ENCODE measurements at regions not wholly inside any gene's neighbourhood (a gene's known extent, or its start where the extent isn't known, plus 50 kb on each side); places are given as distances from the start of the nearest gene placed in this dataset.
"Not testable (repeated sequence)": the region's sequence is repeated elsewhere in the genome, so short reads cannot be mapped to it uniquely, and the experiment has no call there.

DNA sequence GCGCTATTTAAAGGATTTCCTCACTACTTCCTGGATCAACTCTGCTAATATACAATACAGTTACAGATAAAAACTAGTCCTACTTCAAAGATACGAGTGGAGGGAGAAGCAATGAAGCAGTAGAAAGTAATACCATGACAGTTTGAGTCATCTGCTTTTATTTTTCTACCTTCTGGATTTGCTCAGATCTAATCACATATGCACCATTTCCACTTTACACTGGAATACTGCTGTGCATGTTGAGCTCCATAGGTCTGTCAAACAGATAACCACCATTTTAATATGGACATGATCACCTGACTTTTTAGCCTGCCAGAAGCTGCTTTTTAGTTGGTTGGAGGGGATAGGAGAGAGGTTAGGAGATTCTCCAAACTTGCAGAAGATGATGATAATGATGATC lies 92.5 kb downstream of the MMUT start:
- no peak for DNase-seq (ENCODE audit: low read depth)

DNA sequence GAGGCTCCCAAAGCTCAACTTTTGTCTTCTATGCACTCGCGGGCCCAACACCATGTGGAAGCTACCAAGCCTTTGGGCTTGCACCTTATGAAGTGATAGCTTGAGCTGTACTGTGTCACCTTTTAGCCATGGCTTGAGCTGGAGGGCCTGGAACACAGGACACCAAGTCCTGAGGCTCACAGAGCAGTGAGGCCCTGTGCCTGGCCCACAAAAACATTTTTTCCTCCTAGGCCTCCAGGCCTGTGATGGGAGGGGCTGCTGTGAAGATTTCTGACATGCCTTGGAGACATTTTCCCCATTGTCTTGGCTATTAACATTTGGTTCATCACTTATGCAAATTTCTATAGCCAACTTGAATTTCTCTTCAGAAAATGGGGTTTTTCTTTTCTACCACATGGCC lies 96.5 kb downstream of the MMUT start:
- no peak for DNase-seq (ENCODE audit: low read depth)

DNA sequence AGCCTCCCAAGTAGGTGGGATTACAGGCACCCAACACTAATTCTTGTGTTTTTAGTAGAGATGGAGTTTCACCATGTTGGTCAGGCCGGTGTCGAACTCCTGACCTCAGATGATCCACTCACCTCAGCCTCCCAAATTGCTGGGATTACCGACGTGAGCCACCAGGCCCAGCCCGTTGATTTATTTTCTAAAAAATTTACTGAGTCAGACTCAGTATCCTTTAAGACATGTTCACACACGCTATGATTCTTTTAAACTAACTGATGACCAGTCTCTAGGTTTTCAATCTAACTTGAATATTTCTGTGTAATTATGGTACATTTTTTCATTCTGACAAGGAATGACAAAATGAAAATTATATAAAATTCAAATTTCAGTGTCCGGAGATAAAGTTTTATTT lies 114.5 kb downstream of the MMUT start:
- DNase-seq (ENCODE audit: low read depth): no peak

DNA sequence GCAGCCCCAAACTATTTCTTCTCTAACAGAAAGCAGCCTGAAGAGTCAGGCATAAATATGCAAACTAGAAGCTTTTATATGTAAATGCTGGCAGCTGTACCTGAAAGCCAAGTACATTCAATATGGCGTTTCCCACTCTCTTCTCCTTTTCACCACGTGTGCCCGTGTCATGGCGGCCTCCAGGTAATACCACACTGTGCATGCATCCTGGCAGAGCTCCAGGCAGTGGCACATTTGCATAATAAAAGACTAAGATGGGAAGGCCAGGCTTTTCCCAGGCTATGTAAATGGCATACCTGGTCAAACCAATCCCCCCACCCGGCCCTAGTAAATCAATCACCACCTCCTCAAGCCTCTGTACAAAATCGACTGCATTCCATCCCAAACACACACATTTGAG lies 120.6 kb downstream of the MMUT start:
- no peak for DNase-seq (ENCODE audit: low read depth)

DNA sequence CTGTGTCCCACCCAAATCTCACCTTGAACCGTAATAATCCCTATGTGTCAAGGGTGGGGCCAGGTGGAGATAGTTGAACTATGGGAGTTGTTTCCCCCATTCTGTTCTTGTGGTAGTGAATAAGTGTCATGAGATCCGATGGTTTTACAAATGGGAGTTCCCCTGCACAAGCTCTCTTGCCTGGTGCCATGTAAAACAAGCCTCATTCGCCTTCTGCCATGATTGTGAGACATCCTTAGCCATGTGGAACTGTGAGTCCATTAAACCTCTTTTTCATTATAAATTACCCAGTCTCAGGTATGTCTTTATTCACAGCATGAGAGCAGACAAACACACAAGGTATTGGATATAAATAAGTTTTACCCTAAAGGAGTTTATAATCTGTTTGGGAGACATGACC lies 121.2 kb downstream of the MMUT start:
- no peak for DNase-seq (ENCODE audit: low read depth)

DNA sequence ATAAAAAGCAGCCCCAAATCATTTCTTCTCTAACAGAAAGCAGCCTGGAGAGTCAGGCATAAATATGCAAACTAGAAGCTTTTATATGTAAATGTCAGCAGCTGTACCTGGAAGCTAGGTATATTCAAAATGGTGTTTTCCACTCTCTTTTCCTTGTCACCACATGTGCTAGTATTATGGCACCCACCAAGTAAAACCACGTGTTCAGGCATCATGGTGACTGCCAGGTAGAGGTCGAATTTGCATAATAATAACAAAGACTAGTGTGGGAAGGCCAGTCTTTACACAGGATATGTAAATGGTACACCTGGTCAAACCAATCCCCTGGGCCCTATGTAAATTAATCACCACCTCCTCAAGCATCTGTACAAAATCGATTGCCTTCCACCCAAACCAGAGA lies 124.0 kb downstream of the MMUT start:
- no peak for DNase-seq (ENCODE audit: low read depth)

DNA sequence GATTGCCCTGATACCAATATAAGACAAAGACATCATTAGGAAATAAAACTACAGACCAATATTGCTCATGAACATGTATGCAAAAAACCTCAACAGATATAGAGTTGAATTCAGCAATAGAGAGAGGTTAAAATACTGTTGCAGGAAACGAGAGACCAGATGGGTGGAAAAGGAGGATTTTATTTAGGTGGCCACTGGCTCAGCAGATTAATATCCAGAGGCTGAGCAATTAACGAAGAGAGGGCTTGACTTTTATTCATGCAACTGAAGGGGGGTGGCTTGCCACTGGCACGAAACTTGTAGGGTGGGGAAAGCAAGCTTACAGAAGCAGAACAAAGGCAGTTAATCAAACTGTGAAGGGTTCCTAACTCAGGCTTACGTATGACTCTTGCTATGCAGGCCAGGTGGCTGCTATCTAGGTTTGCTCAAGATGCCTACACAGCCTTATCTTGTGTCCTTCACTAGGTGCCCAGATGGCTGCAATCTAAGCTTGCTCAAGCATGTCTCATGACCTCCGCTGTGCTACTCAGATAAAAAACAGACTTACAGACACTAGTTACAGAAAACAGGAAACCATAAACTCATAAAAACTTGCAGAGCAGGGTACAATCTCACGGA lies 126.4 kb downstream of the MMUT start:
- DNase-seq (ENCODE audit: low read depth): no peak

DNA sequence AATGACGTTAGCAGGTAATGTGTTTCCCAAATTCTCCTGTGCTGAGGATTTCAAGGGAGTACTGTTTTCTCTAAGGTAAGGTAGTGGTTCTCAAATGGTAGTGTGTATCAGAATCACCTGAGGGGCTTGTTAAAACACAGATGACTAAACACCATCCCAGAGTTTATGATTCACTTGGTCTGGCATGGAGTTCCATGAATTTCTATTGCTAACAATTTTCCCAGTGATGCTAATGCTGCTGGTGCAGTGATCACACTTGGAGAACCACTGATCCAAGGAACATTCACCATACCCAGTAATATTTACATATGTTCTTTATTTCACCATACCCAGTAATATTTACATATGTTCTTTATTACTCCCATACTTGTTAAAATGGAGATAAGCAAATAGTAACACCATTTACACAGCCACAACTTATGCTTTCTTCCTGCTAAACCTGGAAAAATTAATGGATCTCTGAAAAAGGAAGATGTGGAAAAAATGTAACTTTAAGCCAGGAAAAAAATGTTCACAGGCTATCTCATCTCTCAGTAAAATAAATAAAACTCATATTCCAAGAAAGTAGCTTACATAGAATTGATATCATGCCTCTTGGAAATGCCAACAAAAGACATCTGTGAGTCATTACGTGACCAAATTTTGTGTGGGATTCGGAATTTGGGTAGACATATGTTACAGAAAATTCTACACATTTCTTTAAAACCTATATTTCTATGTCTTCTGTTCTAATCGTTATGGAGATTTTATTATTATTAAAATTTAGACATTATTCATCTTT lies 129.5 kb downstream of the MMUT start:
- no peak for DNase-seq (ENCODE audit: low read depth)

DNA sequence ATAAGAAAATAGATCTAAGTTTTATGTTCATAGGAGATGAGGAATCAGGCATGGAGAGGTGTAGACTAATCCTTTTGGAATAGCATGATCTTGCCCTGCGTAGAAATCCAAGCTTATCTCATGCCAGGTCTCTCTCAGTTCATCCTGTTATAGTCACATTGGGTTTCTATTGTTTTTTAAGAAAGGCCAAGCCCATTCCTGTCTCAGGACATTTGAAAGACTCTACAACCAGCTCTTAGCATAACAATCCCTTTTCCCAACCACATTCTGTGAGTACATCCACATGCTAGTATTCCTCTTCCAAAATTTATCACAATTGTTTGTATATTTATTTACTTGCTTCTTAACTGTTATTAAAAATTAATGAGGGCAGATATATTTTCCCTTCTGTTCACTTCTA lies 130.3 kb downstream of the MMUT start:
- DNase-seq (ENCODE audit: low read depth): no peak

DNA sequence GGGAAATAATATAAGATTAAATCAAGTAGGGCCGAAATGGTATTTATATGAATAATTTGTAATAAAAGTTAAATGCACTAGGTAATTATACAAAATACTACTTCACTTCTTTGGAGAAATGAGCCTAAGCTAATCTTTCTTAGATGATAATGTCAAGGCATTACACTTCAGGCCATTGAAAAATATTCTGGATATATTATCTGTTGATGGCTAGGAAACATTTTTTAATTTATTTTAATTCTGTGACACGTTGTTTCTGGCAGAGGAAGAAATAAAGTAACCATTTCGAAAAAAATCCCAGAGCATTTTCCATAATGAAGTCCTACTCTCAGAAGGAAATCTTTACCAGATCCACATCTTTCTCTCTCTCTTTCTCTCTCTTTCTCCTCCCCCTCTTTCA lies 133.9 kb downstream of the MMUT start:
- no peak for DNase-seq (ENCODE audit: low read depth)

DNA sequence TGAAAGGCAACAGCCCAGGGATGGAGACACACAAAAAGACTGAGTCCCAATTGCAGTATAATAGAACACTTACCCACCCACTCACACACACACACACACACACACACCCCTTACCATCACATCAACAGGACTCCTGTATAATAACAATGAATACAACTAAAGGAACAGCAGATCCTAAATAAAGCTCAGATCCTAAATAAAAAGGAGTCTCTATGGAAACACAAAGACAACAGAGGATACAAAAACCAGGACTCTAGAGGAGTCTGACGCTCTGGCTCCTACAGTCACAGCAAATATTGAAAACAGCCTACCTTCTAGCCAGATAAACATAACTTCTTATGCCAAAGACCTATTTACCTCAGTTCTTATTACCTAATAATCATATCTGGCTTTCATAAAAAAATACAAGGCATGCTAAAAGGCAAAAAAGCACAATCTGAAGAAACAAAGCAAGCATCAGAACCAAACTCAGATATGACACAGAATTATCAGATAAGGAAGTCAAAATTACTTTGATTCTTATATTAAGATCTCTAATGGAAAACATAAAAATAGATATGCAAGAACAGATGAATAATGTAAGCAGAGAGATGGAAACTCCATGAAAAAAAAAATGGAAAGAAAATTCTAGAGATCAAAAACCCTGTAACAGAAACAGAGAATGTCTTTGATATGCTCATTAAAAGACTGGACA lies 134.9 kb downstream of the MMUT start:
- no peak for DNase-seq (ENCODE audit: low read depth)

DNA sequence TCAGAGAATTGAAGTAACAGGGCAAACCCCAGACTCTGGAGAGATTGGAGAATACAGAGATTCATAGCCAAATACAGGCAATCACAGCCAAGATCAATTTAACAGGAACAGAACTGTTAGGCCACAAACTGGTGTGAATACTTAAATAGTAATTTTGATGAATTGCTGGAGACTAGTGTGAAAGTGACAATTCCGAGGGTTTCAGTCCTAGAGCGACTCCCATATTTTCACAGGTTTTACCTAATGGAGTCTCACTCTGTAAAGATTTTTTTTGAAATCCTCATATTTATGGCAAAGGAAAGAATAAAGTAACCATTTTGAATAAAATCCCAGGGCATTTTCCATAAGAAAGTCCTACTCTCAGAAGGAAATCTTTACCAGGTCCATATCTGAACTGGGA lies 135.5 kb downstream of the MMUT start:
- no peak for DNase-seq (ENCODE audit: low read depth)

DNA sequence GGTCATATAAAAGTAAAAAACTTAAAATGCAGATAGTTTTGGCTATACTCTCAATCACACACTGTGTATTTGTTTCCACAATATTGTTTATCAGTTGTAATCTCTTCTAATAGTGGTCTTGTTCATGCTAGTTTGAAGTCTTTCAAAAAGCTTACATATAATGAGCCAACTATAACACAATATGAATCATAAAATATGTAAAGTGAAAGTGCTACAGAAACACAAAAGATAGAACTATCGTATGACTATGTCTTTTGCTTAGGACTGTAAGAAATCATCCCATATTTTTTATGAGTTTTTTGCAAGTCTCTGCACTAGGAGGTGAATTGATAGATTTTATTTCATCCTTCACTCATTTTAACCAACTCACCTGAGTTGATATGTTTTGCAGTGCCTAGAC lies 136.0 kb downstream of the MMUT start:
- DNase-seq (ENCODE audit: low read depth): no peak

DNA sequence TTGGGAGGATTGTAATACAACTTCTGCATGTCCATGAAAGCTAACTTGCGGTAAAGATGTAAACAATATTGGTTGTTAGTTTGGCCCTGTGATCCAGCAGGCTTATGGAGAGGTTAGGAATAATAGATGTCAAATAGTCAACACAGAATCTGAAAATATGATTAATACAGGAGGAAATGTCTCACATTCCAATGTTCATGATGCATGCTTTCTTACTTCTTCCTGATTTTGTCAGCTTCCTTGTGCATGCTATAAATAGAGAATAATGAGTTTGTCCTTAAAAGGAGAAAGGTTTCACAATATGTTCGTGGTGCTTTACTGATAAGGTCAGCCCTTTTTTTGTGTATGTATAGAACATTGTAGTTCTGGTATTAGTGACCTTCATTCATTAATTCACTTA lies 136.7 kb downstream of the MMUT start:
- no peak for DNase-seq (ENCODE audit: low read depth)

DNA sequence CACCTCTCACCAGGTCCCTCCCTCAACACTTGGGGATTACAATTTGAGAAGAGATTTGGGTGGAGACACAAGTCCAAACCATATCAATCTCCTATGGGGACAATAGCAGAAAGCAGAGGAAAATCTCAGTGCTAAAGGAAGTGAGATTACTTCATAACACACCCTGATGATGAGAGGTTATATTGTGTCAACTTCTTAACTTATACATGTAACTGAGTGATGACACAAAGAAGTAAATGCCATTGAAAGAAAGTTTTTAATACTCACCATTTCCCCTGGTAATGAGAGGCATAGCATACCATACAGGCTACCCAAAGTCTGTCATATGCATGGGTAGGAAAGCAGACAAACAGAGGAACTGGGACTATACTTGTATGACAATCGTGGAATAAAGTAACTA lies 137.2 kb downstream of the MMUT start:
- DNase-seq (ENCODE audit: low read depth): no peak

DNA sequence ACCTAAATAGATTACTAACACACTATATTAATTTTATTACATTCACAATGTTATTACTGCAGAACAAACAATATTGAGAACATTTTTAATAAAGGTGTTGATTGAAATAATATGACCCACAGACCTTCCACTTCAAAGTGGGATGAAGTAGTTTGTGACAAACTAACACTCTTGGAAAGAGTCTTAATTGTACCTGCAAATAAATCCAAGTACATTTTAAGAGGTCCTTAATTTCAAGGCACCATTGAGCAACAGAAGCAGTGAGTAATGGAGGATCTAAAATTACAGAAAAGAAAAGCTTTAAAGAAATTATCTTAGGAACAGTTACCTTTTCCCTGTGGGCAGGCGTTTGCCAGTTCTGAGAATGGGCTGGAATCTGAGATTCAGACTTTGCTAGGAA lies 140.2 kb downstream of the MMUT start:
- no peak for DNase-seq (ENCODE audit: low read depth)

DNA sequence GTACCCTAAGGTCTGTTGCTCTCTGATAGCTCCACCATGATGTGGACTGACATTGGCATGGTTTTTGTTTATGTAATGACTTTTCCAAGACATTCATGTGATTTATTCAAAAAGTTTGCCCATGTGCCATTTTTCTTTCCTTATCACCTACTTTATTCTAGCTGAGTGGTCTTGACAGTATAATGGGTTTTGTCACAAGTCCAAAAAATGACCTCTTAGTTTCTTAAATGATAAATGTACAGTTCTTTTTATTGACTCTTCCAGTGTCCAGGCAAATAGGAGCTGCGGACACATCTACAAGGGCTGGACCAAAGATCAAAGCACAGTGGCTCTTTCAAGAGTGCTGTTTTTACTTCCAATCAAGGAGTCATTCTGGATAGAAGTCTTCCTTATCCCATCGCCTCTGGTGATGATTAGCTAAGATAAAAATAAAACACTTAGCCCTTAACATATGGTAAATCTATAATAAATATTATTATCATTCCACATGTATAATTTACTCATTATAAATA lies 141.4 kb downstream of the MMUT start:
- DNase-seq (ENCODE audit: low read depth): no peak

DNA sequence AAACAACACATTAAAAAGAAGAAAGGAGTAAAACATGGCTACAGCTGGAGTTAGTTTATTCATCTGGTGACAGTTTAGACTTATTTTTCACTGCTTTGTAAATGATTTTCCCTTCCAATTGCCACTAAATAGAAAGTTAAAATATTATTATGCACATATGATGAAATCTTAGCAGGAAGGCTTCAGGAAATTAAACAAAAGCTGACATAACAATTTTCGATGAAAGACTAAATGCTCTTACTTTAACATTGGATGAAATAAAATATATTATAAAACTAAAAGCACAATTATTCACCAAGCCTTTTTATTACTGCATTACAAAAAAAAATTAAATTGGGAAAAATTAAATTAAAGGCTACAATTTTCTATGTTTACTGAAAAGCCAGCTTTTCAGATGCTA lies 158.0 kb downstream of the MMUT start:
- DNase-seq (ENCODE audit: low read depth): no peak

DNA sequence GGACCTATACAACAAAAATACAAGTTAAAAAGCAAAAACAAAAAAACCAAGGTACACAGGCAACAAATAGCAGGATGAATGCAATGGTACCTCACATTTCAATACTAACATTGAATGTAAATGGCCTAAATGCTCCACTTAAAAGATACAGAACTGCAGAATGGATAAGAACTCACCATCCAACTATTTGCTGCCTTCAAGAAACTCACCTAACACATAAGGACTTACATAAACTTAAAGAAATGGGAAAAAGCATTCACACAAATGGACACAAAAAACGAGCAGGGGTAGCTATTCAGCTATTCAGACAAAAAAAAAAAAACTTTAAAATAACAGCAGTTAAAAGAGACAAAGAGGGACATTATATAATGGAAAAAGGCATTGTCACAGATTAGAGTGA lies 158.7 kb downstream of the MMUT start:
- not testable (repeated sequence) for DNase-seq (ENCODE audit: low read depth)

DNA sequence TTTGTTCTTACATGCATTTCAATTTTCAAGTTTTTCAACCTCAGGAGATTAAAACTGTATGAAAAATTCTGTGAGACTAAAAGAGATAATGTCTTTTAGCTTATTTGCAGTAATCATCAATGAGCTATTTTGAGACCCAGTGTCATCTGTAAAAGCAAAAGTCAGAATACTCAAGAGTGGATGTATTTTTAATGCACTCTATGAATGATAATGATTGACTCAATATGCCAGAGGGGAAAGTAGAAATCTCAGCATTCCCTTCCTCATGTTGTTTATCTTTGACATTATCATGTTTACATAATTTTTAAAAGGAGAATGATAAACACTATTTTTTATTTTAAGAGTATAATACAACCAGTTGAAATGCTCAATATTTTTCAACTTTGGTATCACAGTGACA lies 162.1 kb downstream of the MMUT start:
- no peak for DNase-seq (ENCODE audit: low read depth)

DNA sequence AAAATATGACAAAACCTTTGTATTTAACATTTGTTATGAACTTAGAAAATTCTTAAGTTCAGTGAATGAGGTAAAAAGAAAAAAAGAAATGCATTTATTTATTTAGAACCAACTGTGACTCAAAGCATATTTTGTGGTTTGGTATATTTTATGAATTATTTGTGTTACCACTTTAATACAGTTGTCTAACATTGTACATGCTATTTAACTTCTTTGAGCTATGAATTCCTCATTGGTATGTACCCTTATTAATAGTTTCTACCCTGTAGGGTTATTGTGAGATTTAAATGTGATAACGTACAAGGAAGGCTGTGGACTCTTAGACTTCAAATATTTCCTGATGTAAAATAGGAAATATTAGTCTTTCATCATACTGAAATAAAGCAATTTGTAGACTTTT lies 162.6 kb downstream of the MMUT start:
- DNase-seq (ENCODE audit: low read depth): no peak

DNA sequence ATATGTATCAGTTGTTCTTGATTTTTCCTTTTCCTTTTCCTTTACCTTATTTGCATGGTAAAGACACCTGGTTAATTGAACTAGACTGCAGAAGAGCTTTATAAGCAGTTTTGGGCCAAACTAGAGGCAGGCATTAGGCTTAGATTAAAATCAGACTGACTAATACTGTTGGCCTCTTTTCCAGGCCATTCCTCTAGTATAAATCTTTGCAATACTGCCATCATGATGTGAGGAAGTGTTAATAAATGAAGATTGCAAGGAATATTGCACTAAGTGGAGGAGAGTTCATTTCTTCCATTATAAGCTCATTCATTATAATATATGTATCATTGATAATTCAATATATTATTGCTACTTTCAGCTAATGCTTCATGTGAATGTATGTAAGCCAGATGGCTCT lies 163.8 kb downstream of the MMUT start:
- DNase-seq (ENCODE audit: low read depth): no peak

DNA sequence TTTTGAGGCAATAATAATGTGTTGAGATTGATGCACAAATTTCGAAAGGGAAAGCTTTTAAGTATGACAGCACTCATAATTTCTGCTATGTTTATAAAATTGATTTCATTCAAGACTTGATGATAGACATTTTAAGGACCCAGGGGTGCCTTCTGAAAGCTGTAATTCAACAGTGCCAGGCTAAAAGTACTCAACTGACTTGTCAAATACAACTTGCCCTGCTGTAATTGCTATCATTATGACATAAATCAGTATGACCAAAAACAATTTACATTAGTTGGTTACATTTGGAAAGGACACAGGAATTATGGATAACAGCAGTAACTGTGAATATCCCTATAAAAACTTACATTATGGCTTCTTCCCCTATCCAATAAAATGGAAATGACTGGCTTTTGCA lies 178.9 kb downstream of the MMUT start:
- DNase-seq (ENCODE audit: low read depth): no peak
